ENCODE measurements at regions not wholly inside any gene's neighbourhood (a gene's known extent, or its start where the extent isn't known, plus 50 kb on each side); places are given as distances from the start of the nearest gene placed in this dataset.

- TF ChIP-seq ZNF391 (tag by site-specific recombination; IDR thresholded peaks at IDR 0.05; ENCODE audit: borderline replicate concordance, low read depth), result no peak
- TF ChIP-seq ZNF558 (tag by site-specific recombination; IDR thresholded peaks at IDR 0.05), result no peak
- TF ChIP-seq ZNF335 (tag by site-specific recombination; conservative IDR thresholded peaks at IDR 0.05), result no peak
- TF ChIP-seq ZNF777 (tag by site-specific recombination; IDR thresholded peaks at IDR 0.05; ENCODE audit: borderline replicate concordance), result no peak
- TF ChIP-seq KLF1 (tag by site-specific recombination; IDR thresholded peaks at IDR 0.05), result no peak
- no peak for TF ChIP-seq ZNF660 (tag by site-specific recombination; IDR thresholded peaks at IDR 0.05)
- TF ChIP-seq ZNF610 (tag by site-specific recombination; IDR thresholded peaks at IDR 0.05; ENCODE audit: borderline replicate concordance), result no peak
- TF ChIP-seq ZSCAN5A (tag by site-specific recombination; IDR thresholded peaks at IDR 0.05), result no peak
- no peak for TF ChIP-seq ZNF830 (tag by site-specific recombination; IDR thresholded peaks at IDR 0.05; ENCODE audit: low read depth)
- no peak for TF ChIP-seq ZNF324 (tag by site-specific recombination; IDR thresholded peaks at IDR 0.05)
These were observed 72.4 kb upstream of the AMZ2 start (continued) for GRCh38 chr17:68175416-68175815.

- no peak overlapping the region for H3K27ac ChIP-seq (ENCODE audit: extremely low read depth, low read depth, low read length)
- no peaks in the 10 kb centered on the region for H3K36me3 ChIP-seq (ENCODE audit: control insufficient read depth in 2 of 2, insufficient read depth in 1 of 2, low read length in 2 of 2)
- POLR2A ChIA-PET, result no interaction called here
- CTCF ChIA-PET, result interaction anchor here (0.5 to 2.4 kb wide), 8 partner anchors 25 to 424 kb away, joined by 3 to 14 read pairs (median 4); no protein-coding TSS in a partner anchor
- no peaks in the 10 kb centered on the region for H3K4me1 ChIP-seq (ENCODE audit: control insufficient read depth, insufficient read depth, low read length)
- H3K9me3 ChIP-seq (ENCODE audit: control insufficient read depth, insufficient read depth, low read depth, low read length), result no peaks in the 10 kb centered on the region
- H3K4me3 ChIP-seq (ENCODE audit: low read depth, low read length), result no peak overlapping the region
- TF ChIP-seq ZFP37 (tag by site-specific recombination; IDR thresholded peaks at IDR 0.05) (no peak), ZBTB7A (tag by site-specific recombination; IDR thresholded peaks at IDR 0.05; ENCODE audit: low read depth) (no peak), ZFHX2 (tag by site-specific recombination; conservative IDR thresholded peaks at IDR 0.05) (peak; percentile 74), EGR2 (tag by site-specific recombination; IDR thresholded peaks at IDR 0.05; ENCODE audit: low read depth) (peak; percentile 71; the same call in 1 of the 2 replicates)
- TF ChIP-seq, protein P1, sequence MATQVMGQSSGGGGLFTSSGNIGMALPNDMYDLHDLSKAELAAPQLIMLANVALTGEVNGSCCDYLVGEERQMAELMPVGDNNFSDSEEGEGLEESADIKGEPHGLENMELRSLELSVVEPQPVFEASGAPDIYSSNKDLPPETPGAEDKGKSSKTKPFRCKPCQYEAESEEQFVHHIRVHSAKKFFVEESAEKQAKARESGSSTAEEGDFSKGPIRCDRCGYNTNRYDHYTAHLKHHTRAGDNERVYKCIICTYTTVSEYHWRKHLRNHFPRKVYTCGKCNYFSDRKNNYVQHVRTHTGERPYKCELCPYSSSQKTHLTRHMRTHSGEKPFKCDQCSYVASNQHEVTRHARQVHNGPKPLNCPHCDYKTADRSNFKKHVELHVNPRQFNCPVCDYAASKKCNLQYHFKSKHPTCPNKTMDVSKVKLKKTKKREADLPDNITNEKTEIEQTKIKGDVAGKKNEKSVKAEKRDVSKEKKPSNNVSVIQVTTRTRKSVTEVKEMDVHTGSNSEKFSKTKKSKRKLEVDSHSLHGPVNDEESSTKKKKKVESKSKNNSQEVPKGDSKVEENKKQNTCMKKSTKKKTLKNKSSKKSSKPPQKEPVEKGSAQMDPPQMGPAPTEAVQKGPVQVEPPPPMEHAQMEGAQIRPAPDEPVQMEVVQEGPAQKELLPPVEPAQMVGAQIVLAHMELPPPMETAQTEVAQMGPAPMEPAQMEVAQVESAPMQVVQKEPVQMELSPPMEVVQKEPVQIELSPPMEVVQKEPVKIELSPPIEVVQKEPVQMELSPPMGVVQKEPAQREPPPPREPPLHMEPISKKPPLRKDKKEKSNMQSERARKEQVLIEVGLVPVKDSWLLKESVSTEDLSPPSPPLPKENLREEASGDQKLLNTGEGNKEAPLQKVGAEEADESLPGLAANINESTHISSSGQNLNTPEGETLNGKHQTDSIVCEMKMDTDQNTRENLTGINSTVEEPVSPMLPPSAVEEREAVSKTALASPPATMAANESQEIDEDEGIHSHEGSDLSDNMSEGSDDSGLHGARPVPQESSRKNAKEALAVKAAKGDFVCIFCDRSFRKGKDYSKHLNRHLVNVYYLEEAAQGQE (tag by site-specific recombination; IDR thresholded peaks at IDR 0.05), result no peak
These were observed 71.9 kb upstream of the AMZ2 start for GRCh38 chr17:68175905-68176304.

- ChIA-PET POLR2A (no interaction called here), CTCF (interaction anchor here (0.6 to 2.4 kb wide), 14 partner anchors 19 to 424 kb away, joined by 3 to 14 read pairs (median 4); no protein-coding TSS in a partner anchor)
- H3K4me3 ChIP-seq (ENCODE audit: low read depth, low read length), result no peak overlapping the region
- no peaks in the 10 kb centered on the region for H3K36me3 ChIP-seq (ENCODE audit: control insufficient read depth in 2 of 2, insufficient read depth in 1 of 2, low read length in 2 of 2)
- no peaks in the 10 kb centered on the region for H3K9me3 ChIP-seq (ENCODE audit: control insufficient read depth, insufficient read depth, low read depth, low read length)
- H3K4me1 ChIP-seq (ENCODE audit: control insufficient read depth, insufficient read depth, low read length), result no peaks in the 10 kb centered on the region
- TF ChIP-seq ZBTB20 (tag by site-specific recombination; IDR thresholded peaks at IDR 0.05) (no peak), SP3 (tag by site-specific recombination; IDR thresholded peaks at IDR 0.05) (no peak), ZIC2 (tag by site-specific recombination; IDR thresholded peaks at IDR 0.05) (peak; percentile 44; the same call in 1 of the 2 replicates)
- H3K27ac ChIP-seq (ENCODE audit: extremely low read depth, low read depth, low read length), result no peak overlapping the region
These were observed 71.1 kb upstream of the AMZ2 start for GRCh38 chr17:68176718-68177117.
